HG03103 (cell line): ENCODE measurements at regions not wholly inside any gene's neighbourhood (a gene's known extent, or its start where the extent isn't known, plus 50 kb on each side); places are given as distances from the start of the nearest gene placed in this dataset.
"Not testable (repeated sequence)": the region's sequence is repeated elsewhere in the genome, so short reads cannot be mapped to it uniquely, and the experiment has no call there.

Experiments used
- ATAC-seq: cut with Tn5 transposase; IDR thresholded peaks from one replicate; pipeline ENCODE4 v1.9.1; 2021; ENCODE audit warnings: low read depth; ENCODE audit not compliant: unreplicated experiment

GRCh38 chr2:14750433-14750832 lies 117.9 kb downstream of the LRATD1 start:
- ATAC-seq, result no peak

GRCh38 chr2:14751581-14751980 lies 119.1 kb downstream of the LRATD1 start:
- no peak for ATAC-seq

DNA sequence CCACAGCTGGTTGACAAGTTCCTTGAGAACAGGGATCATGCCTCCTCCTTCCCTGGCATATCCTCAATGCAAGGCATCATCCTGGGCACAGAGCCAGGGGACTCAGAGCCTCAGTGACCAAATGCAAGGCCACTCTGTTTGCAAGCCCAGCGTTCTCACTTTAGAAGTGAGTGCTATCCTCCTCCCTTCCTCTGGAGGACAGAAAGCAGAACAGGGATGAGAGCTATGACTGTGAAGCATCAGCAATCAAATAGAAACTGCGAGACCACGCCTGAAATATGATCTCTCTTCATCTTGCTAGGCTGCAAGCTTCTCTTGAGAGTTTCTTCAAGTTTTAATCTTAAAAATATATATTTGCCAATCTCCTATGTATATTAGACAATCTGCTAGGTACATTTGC lies 119.8 kb downstream of the LRATD1 start:
- ATAC-seq, result peak; percentile 43

DNA sequence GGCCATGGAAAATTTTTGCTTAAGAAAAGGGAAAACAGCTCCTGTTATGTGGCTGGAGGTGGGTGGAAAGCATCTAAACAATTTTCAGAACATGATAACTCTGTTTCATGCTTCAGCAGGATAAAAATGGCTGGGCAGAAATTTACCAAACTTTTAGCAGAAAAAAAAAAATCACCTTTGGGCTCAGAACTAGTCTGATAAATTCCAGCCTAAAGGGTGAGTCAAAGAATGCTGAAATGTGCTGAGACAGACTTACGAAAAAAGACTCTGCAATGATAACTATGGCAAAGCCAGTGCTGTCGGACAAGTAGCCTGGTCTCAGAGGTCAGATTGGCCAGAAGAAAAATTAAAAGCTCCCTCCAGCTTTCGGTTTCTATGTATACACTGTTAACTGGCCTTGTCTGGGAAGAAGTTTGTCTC lies 123.6 kb downstream of the LRATD1 start:
- ATAC-seq, result no peak

DNA sequence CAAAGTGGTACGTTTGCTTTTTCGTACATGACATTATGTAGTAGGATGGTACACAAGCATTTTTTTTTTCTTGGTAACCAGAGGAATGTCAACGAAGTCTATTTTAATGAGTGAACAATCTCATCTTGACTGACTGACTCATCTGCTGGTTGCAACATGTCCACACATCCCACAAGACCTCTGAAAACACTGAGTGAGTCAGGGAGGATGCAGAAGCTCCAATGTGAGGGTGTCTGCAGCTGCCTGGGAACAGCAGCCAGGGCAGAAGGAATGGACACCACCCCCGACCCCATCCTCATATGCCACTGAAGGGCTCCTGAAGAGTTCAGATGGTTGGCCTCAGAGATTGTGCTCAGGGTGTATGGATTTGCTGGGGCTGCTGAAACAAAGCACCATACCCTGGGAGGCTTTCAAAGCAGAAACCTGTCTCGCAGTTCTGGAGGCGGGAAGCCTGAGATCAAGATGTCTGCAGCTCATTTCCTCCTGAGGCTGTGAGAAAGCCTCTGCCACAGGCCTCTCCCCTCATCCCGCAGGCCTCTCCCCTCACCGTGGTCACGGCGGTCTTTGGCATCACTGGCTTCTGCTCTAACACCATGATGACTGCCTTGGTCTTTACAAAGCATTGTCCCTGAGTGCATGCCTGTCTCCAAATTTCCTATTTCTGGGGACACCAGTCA lies 124.6 kb downstream of the LRATD1 start:
- ATAC-seq, result no peak

- ATAC-seq, result no peak
Measured at GRCh38 chr2:14759082-14759481, 126.6 kb downstream of the LRATD1 start.

DNA sequence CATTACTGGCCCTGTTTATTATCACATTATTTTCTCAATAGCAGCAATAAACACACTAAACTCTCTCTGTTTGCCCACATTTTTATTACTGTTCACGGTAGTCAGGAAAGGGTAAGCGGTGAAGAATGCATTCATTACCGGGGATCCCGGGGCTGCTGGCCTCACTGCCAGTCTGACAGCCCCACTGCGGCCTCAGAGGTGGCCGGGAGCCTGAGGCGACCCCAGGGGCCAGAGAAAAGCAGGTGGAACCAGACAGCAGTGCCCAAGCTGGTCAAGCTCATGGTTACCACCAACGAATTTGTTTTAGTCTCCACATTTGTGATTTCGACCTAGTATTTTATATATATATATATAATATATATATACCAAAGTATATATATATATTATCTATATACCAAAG lies 127.7 kb downstream of the LRATD1 start:
- ATAC-seq, result no peak

GRCh38 chr2:14761118-14761517 lies 128.6 kb downstream of the LRATD1 start:
- no peak for ATAC-seq

DNA sequence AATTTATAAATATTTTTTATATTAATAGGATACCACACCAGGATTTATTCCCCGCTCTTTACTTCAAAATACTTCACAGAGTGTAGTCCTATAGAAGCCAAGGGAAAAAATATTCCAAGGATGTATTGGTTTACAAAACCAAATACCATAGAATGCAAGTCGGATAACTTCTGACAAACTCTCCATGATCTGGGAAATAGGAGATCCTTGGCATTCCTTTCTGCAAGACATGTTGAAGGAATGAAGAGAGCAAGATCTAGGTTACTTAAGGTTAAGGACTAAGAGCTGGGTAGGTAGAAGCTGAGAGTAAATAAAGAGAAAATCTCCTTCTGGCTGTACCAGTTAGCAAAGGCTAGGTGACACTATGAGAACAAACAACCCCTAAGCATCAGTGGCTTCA lies 141.2 kb downstream of the LRATD1 start:
- no peak for ATAC-seq

DNA sequence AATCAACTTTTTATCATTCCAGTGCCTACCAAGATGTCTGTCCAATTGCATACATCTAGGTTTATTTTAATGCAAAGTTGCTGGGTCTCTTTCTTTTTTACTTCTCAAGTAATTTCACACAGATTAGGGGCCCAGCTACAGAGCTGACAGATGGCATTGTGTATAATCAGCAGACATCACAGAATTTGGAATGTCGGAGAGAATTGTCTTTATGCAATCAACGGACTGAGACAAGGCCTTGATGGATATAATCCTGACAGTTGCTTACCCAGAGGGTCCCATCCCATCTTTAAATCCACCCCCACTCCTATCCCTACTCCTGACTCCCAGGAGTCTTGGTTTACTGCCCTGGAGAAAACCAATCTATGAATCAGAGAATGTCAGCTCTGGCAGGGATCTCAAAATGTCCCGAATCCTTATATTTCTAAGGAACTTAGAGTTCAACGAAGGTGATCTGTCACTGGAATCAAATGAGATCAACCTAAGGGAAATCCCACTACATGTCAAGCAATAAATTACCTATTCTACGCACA lies 142.0 kb downstream of the LRATD1 start:
- no peak for ATAC-seq

GRCh38 chr2:14776216-14776615 lies 143.7 kb downstream of the LRATD1 start:
- ATAC-seq, result no peak

GRCh38 chr2:14778015-14778414 lies 145.5 kb downstream of the LRATD1 start:
- no peak for ATAC-seq

DNA sequence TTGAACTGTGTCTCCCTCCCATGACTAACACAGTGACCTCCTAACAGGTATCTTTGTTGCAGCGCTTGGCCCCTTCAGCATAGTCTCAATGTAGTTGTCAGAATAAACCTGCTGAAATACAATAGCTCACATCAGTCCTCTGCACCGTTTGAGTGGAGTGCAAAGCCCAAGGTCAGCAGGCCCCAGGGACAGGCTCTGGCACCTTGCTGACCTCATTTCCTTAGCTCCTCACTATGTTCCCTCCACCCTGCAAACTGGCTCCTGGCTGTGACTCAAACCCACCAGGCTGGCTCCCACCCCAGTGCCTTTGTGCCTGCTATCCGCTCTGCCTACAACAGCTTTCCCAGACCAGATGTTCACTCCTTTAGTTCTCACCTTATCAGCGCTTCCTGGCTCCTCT lies 146.7 kb downstream of the LRATD1 start:
- no peak for ATAC-seq

DNA sequence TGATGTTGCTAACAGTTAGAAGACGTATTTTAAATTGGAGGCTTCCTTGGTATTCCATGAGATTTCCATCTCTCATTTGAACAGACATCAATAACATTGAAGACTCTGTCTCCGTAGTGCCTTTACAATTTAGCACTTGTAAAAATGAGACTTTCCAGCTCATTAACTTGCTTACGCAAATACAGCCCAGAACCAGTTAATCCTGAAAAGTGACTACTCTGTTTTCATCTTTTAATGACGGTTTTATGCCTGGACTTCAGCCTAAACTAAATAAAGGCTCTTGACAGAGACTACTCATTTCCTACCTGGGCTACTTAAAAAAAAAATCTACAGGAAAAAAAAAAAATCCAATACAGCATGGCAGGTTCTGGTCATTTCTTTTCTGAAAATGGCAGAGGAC lies 148.6 kb downstream of the LRATD1 start:
- ATAC-seq, result no peak

- ATAC-seq, result not testable (repeated sequence)
Measured at GRCh38 chr2:14788814-14789213, 156.3 kb downstream of the LRATD1 start.

DNA sequence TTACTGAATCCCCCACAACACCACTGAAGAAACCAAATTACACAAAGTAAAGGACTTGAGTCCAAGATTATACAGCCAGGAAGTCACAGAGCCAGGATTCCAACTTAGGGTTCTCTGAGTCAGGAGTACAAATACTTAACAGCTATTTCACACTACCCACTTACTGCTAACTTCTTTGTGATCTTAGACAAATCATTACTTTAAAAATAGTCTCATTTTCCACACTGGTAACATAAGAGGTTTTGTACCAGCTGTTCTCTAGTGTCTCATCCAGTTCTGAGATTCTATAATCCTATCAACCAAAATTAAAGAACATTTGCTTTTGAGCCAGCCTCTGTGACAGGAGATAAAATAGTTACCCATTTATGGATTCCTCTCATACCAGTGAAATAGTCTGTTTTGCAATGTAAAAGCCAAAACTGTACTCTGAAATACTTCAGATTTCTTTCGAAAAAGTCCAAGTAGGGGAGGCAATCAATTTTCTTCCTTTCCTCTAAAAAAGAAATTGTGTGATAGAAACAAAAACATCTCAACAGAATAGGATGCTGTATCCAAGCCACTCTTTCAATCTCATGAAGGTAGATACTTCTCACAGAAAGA lies 157.6 kb downstream of the LRATD1 start:
- ATAC-seq, result no peak

- ATAC-seq, result no peak
Measured at GRCh38 chr2:14803994-14804393, 171.5 kb downstream of the LRATD1 start.

DNA sequence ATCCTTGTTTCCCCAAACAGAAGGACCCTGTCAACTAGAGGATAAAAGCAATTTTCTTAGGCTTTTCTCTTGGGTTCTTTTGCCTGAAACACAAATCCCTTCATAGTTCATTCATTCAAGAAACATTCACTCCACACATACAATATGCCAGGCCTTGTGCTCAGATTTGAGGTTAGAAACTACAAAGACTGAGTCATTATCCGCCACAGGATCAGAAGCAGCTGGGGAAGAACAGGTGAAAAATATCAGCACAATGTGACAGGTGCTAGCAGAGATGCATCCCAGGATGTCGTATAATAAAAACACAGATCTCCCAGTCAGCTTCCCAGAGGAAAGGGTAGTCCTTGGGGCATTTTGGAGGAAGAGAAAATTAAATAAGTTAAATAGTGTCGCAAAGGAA lies 172.4 kb downstream of the LRATD1 start:
- no peak for ATAC-seq

GRCh38 chr2:14806613-14807012 lies 174.1 kb downstream of the LRATD1 start:
- no peak for ATAC-seq

GRCh38 chr2:14815201-14815600 lies 182.7 kb downstream of the LRATD1 start:
- ATAC-seq, result no peak

- ATAC-seq, result no peak
Measured at GRCh38 chr2:14816069-14817060, 183.8 kb downstream of the LRATD1 start.
